Prostate gland (tissue), 2 donors: ENCODE measurements at regions not wholly inside any gene's neighbourhood (a gene's known extent, or its start where the extent isn't known, plus 50 kb on each side); places are given as distances from the start of the nearest gene placed in this dataset.

Source experiments
- DNase-seq: peaks from one replicate; pipeline ENCODE4 v3.0.0-alpha.2; 2019; ENCODE audit warnings: low spot score
- H3K27ac ChIP-seq, 2 donors: fragments of 200-600 bp; sonication (generic); 2 replicates each; pipeline ENCODE4 v1.5.1; 2017 to 2019
- H3K27me3 ChIP-seq: fragments of 200-600 bp; sonication (generic); replicated peaks from 2 replicates; pipeline ENCODE4 v1.5.1; 2019; ENCODE audit not compliant: insufficient read depth
- H3K36me3 ChIP-seq, 2 donors: fragments of 200-600 bp; sonication (generic); 1 replicate in 1 of 2; 2 replicates in 1 of 2; pipeline versions ENCODE4 v1.5.1 to v1.8.1; 2017 to 2019
- H3K4me1 ChIP-seq: fragments of 200-600 bp; sonication (generic); replicated peaks from 2 replicates; pipeline ENCODE4 v1.5.1; 2019
- H3K4me3 ChIP-seq, 2 donors: fragments of 200-600 bp; sonication (generic); 2 replicates each; pipeline ENCODE4 v1.5.1; 2017 to 2019
- H3K9me3 ChIP-seq: fragments of 200-600 bp; sonication (generic); 2 replicates; pipeline ENCODE4 v1.5.1; 2017
- CTCF ChIP-seq, 4 experiments: fragments of 200-600 bp in 2 of 4; fragments of 450-650 bp in 2 of 4; sonication (generic) in 2 of 4; IDR thresholded peaks; 1 replicate in 3 of 4; 2 replicates in 1 of 4; pipeline ENCODE4 v1.5.1; 2016 to 2019; ENCODE audit warnings: antibody characterized with exemption in 4 of 4, mild to moderate bottlenecking in 2 of 4, moderate library complexity in 2 of 4
- POLR2A ChIP-seq: fragments of 450-650 bp; IDR thresholded peaks from one replicate; pipeline ENCODE4 v1.6.1; 2016; ENCODE audit warnings: antibody characterized with exemption, mild to moderate bottlenecking
- POLR2AphosphoS5 ChIP-seq: sonication (generic); formaldehyde crosslinking; IDR thresholded peaks from one replicate; pipeline ENCODE4 v1.6.1; 2017; ENCODE audit warnings: antibody characterized with exemption
- WGBS: methylation state at CpG from one replicate; pipeline ENCODE4 v1.1.5; 2018; 5-methylcytosine and 5-hydroxymethylcytosine counted together
- intact Hi-C: fragments of 100-400 bp; cut with DNase I; formaldehyde crosslinking; loops from one replicate; pipeline ENCODE4 v1.14.2; 2022

GRCh38 chr20:16671753-16672152 lies 58.1 kb upstream of the SNRPB2 start:
- intact Hi-C loops: no loop called here
- no peak for DNase-seq
- no peaks in the 10 kb centered on the region for H3K36me3 ChIP-seq

GRCh38 chr20:16666272-16666671 lies 63.6 kb upstream of the SNRPB2 start:
- Histone ChIP-seq H3K36me3 (no peaks in the 10 kb centered on the region), H3K27me3 (no peaks in the 10 kb centered on the region), H3K4me1 (no peaks in the 10 kb centered on the region), H3K4me3 (no peak overlapping the region), H3K27ac (no peak overlapping the region), H3K9me3 (no peaks in the 10 kb centered on the region)
- WGBS: 89% methylated on average over 3 of the region's 3 CpGs
- DNase-seq: no peak
- TF ChIP-seq POLR2AphosphoS5 (no peak), CTCF (IDR thresholded peaks at IDR 0.05) (no peak), POLR2A (no peak)
- intact Hi-C loops: no loop called here

More at GRCh38 chr20:16671753-16672152, 58.1 kb upstream of the SNRPB2 start:
- TF ChIP-seq POLR2AphosphoS5 (no peak), POLR2A (no peak), CTCF (IDR thresholded peaks at IDR 0.05) (no peak)
- Histone ChIP-seq H3K27me3 (no peaks in the 10 kb centered on the region), H3K4me1 (no peaks in the 10 kb centered on the region), H3K27ac (no peak overlapping the region), H3K9me3 (no peaks in the 10 kb centered on the region), H3K4me3 (no peak overlapping the region)
- WGBS: 60% methylated on average over 4 of the region's 4 CpGs

- 91% methylated on average over 4 of the region's 4 CpGs for WGBS
- Histone ChIP-seq H3K4me3 (no peak overlapping the region), H3K4me1 (no peaks in the 10 kb centered on the region), H3K36me3 (no peaks in the 10 kb centered on the region), H3K9me3 (no peaks in the 10 kb centered on the region), H3K27ac (no peak overlapping the region), H3K27me3 (no peaks in the 10 kb centered on the region)
- DNase-seq: no peak
- TF ChIP-seq CTCF (IDR thresholded peaks at IDR 0.05): no peak
- no peak for TF ChIP-seq POLR2AphosphoS5
- no peak for TF ChIP-seq POLR2A
- intact Hi-C loops: no loop called here
Measured at GRCh38 chr20:16664020-16664419, 65.8 kb upstream of the SNRPB2 start.

- Histone ChIP-seq H3K36me3 (no peaks in the 10 kb centered on the region), H3K4me3 (no peak overlapping the region), H3K9me3 (no peaks in the 10 kb centered on the region), H3K27ac (no peak overlapping the region), H3K27me3 (no peaks in the 10 kb centered on the region), H3K4me1 (no peaks in the 10 kb centered on the region)
- no peak for TF ChIP-seq CTCF (IDR thresholded peaks at IDR 0.05)
- TF ChIP-seq POLR2A: no peak
- TF ChIP-seq POLR2AphosphoS5: no peak
- DNase-seq: no peak
- 44% methylated on average over 2 of the region's 2 CpGs for WGBS
- intact Hi-C loops: no loop called here
Measured at GRCh38 chr20:16662467-16662866, 67.4 kb upstream of the SNRPB2 start.

GRCh38 chr20:16661756-16662155 lies 68.1 kb upstream of the SNRPB2 start:
- no peak for DNase-seq
- Histone ChIP-seq H3K9me3 (no peaks in the 10 kb centered on the region), H3K27ac (no peak overlapping the region), H3K4me3 (no peak overlapping the region), H3K36me3 (no peaks in the 10 kb centered on the region), H3K27me3 (no peaks in the 10 kb centered on the region), H3K4me1 (no peaks in the 10 kb centered on the region)
- WGBS: 41% methylated on average over 2 of the region's 2 CpGs
- intact Hi-C loops: no loop called here
- TF ChIP-seq POLR2A (no peak), POLR2AphosphoS5 (no peak), CTCF (IDR thresholded peaks at IDR 0.05) (no peak)
